HL-60/S4 treated with retinoic acid at 250 ng/mL for 4 days and 3 days (cell line): ENCODE measurements at regions not wholly inside any gene's neighbourhood (a gene's known extent, or its start where the extent isn't known, plus 50 kb on each side); places are given as distances from the start of the nearest gene placed in this dataset.
"Not testable (repeated sequence)": the region's sequence is repeated elsewhere in the genome, so short reads cannot be mapped to it uniquely, and the experiment has no call there.

ENCODE experiments used
- in situ Hi-C: fragments of 300-500 bp; cut with MboI; formaldehyde crosslinking; loops from 2 replicates; pipeline ENCODE4 v1.7.0; 2022; ENCODE audit warnings: low sequenced_read_pairs

- in situ Hi-C loops = no loop called here
These were observed 576.8 kb upstream of the SMIM31 start for GRCh38 chr4:164177153-164177552.

GRCh38 chr4:164177753-164178152, 576.2 kb upstream of the SMIM31 start:
- in situ Hi-C loops = no loop called here

DNA sequence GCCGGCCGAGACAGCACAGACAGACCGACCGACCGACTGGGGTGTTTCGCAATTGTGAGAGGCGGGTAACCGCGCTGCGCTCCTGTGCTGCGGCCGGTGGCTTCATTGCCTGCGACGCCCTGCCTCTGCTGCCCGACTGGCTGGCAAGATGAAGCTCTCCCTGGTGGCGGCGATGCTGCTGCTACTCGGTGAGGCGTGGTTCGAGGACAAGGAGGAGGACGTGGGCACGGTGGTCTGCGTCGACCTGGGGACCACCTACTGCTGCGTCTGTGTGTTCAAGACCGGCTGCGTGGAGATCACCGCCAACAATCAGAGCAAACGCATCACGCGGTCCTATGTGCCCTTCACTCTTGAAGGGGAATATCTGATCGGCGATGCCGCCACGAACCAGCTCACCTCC, 565.7 kb upstream of the SMIM31 start:
- in situ Hi-C loops = no loop called here

DNA sequence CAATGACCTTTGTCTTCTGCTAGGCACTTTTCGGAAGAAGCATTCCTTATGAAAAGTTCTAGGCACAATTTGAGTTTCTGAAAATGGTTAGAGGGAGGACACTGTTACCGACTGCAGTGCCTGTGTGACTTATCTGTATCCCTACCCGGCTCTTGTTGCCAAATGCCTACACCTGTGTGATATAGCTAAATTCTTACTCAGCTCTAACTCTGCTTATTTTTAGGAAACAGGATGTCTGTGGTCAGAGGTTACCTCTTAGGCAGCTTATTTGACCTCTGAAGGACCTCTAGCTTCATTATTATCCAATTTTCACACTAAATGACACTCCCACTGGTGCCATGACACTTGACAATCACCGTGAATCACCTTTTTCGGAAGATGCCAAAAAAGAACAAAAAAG, 561.1 kb upstream of the SMIM31 start:
- in situ Hi-C loops = no loop called here

- in situ Hi-C loops = no loop called here
These were observed 560.3 kb upstream of the SMIM31 start for GRCh38 chr4:164193676-164194075.

DNA sequence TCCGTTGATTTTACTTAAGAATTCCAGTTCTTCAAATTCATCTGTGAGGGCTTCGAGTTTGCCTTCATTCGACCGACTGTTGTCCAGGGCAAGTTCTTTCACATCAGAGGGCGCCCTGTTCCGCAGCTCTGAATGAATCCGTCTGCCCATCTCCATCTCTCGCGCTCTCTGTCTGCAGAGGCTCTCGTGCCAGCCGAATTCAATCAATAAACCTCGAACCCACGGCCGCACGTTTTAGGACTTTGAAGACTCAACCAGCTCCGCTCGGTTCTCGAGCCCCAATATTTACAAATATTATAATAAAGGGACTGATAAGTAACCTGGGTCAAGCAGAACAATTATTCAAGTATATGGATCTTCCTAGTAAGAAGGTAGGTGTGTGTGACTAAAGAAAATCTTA, 556.4 kb upstream of the SMIM31 start:
- in situ Hi-C loops = no loop called here

DNA sequence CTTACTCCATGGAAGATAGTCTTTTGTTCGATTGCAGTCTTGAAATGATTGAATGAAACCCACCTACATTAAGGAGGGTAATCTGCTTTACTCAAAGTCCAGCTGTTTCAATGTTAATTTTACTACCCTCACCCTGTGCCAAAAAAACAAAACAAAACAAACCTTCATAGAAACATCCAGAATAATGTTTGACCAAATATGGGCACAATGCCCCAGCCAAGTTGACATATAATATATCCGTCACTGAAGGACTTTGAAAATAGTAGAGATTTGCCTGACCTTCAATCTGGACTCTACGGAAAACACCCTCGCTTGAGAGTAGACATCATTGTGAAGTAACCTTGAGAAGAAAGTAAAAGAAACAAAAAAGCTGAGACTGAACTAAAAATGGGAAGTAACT, 550.5 kb upstream of the SMIM31 start:
- in situ Hi-C loops = no loop called here

DNA sequence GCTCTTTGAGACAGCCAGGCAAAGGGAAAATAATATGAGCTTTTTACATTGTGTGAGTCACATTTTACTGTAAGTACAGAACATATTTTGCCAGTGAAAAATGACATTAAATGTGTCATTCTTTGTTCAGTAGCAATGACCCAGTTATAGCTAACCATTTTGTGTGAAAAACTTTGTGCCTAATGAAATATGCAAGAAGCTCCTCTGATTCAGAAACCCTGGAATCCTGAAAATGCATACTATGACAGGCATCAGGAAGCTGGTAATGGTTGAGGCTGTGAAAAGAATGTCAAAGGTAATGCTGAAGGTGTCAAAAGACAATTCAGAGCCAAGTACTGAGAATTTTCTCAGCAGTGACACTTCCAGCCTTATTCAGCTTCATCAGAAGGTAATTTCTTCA, 549.5 kb upstream of the SMIM31 start:
- in situ Hi-C loops = no loop called here

GRCh38 chr4:164207460-164207859, 546.5 kb upstream of the SMIM31 start:
- in situ Hi-C loops = no loop called here

GRCh38 chr4:164210377-164210776, 543.6 kb upstream of the SMIM31 start:
- in situ Hi-C loops = no loop called here

- in situ Hi-C loops = no loop called here
These were observed 541.8 kb upstream of the SMIM31 start for GRCh38 chr4:164212134-164212533.

DNA sequence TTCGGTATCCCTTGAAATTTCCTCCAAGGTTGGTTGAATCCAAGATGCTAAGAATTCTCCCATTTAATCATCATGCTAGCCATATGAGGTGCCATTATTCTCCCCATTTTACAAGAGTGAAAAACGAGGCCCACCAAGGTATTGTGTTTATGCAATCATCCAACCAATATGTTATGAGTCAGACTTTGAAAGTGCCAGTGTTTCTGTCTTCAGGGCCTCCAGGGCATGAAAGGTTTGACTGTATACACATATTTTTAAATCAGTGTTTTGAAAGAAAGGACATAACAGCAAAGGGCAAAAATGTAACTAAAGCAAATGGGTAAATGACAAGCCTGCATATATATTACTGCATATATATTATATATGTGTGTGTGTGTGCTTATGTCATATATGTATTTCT, 541.2 kb upstream of the SMIM31 start:
- in situ Hi-C loops = no loop called here

DNA sequence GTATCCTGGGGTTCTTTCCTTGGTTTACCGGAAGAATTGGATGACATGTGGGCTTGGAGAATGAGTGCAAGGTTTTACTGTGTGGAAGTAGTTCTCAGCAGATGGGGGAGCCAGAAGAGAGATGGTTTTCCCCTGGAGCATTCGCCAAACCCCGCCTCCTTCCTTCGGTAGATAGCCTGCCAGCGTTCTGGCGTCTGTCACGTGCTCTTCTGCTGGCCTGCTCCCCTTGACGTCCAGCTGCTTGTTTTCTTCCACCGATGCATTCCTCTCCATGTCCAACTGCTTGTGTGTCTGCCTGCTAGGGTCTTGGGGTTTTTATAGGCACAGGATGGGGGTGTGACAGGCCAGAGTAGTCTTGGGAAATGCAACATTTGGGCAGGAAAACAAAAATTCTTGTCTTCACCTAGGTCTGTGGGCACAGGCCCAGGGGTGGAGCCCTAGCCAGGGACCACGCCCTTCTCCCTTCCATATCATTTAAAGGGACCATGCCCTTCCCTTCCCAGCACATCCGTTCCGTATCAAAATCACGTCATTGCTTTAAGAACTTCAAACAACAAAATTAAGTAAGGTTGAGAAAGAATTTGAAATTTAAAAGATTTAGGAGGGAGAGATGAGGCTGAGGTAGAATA, 538.7 kb upstream of the SMIM31 start:
- in situ Hi-C loops = no loop called here

DNA sequence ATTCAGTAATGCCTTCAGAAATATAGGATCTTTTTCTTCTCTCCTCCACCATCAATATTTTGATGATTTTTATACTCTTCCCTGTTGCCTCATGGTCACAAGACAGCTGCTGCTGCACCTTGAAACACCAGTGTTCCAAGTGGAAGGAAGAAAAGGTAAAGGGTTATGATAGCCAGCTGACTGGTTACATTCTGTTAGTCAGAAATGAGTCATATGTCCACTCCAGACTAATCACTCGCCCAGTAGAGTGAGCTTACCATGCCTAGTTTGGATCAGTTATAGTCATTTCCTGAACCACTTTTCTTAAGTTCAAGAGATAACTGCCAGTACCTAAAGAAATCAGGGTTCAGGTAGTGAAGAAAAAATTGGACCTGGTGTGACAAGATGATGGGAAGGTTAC, 532.3 kb upstream of the SMIM31 start:
- in situ Hi-C loops = no loop called here

- in situ Hi-C loops = no loop called here
These were observed 529.1 kb upstream of the SMIM31 start for GRCh38 chr4:164224871-164225270.

GRCh38 chr4:164229255-164229654, 524.7 kb upstream of the SMIM31 start:
- in situ Hi-C loops = no loop called here

DNA sequence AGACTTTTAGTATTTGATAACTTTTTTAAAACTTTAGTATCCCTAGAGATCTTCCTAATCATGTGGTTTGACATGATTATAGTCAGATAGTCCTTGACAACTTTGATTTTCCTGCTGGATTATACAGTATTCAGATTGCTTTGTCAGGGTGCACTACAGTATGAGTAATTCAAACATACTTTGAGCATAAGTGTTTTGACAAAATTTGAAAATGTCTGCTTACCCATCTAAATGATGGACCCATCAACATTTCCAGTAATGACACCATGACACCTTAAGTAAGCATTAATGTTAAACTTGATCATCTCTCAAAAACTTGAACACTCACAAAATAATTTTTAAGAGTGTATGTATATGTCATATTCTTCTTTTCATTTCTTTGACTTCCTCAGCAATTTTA, 514.5 kb upstream of the SMIM31 start:
- in situ Hi-C loops = no loop called here

DNA sequence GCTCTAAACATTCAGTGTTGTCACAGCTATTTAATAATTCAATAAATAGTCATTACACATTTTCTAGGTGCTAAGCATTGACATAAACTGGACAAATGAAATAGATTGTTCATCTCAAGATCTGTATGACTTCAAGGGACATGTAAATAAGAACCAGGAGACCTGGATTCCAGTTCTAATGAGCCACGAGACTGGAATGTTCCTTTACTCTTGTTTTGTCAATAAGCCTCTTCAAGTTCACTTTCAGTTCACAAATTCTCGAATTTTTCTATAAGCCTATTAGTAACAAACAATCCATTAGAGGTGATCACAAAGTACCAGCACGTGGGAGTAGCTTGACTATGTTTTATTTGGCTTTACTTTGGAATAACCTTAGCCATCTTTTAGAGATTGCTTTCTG, 514.0 kb upstream of the SMIM31 start:
- in situ Hi-C loops = no loop called here

DNA sequence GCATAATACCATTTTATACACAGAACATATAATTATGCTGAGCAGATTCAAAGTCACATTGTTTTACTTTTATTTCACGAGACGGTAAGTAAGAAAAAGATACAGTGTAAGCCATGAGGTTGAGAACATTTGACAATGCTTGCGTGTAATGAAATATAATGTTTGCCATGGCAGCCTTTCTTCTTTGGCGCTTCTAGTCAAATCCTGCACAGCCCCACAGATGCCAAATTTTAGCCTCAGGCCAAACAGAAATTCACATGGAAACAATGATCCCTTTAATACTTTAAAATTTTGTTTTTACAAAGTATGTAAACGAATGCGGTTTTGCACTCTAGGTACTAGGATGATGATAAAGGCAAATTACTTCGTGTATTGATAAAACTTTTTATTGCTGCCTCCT, 502.7 kb upstream of the SMIM31 start:
- in situ Hi-C loops = no loop called here

GRCh38 chr4:164252286-164252685, 501.6 kb upstream of the SMIM31 start:
- in situ Hi-C loops = no loop called here

- in situ Hi-C loops = no loop called here
These were observed 492.1 kb upstream of the SMIM31 start for GRCh38 chr4:164261831-164262230.

GRCh38 chr4:164262508-164262907, 491.4 kb upstream of the SMIM31 start:
- in situ Hi-C loops = not testable (repeated sequence)

DNA sequence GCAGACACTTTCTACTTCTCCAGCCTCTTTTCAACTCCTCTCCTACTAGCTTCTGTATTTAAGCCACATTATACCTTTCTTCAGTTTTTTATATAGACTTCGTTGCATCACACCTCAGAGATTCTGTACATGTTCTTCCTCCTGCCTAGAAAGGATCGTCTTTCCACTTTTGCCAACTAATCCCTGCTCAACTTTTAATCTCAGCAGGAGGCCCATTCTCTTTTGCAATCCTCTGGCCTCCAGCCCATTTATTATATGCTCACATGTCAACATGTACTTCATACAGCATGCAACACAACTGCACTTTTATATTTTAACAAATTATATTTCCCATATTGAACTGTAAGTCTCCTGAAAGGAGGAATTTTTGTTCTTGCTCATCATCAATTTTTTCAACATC, 476.5 kb upstream of the SMIM31 start:
- in situ Hi-C loops = not testable (repeated sequence)

DNA sequence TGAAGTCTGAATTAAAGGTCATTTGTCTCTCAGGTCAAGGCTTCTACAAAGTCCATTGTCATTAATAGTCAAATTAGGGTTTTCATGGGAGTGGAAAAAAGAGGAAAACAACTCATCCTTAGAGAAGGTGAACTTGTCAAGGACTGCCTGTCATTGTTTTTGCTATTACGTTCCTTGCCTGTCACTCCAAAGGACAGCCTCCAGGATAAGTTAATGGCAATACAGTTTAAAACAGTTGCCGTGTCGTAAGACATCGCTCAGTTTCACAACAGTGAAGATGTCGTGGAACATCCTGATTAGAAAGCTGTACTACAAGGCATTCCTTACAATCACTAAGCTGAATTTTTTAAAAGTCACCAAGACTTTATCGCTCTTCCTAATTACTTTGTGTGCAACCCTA, 466.8 kb upstream of the SMIM31 start:
- in situ Hi-C loops = no loop called here
